ENCODE measurements at regions not wholly inside any gene's neighbourhood (a gene's known extent, or its start where the extent isn't known, plus 50 kb on each side); places are given as distances from the start of the nearest gene placed in this dataset.
A peak's percentile ranks its signal among the peaks of the same experiment; 100 is the strongest.

GRCh38 chr13:105442949-105443699, 1092.3 kb downstream of the EFNB2 start:
- H3K4me3 ChIP-seq (ENCODE audit: control insufficient read depth, low read depth, low read length) = no peak overlapping the region
- peak; percentile 91 for DNase-seq (ENCODE audit: low read depth)
- no peak for TF ChIP-seq CTCF (IDR thresholded peaks at IDR 0.05; ENCODE audit: control insufficient read depth, insufficient read depth, low read depth, low read length, missing control alignments)

- TF ChIP-seq CTCF (IDR thresholded peaks at IDR 0.05; ENCODE audit: control insufficient read depth, insufficient read depth, low read depth, low read length, missing control alignments) = no peak
- DNase-seq (ENCODE audit: low read depth) = no peak
- H3K4me3 ChIP-seq (ENCODE audit: control insufficient read depth, low read depth, low read length) = no peak overlapping the region
Measured at GRCh38 chr13:105442040-105442439, 1093.4 kb downstream of the EFNB2 start.

- no peak for TF ChIP-seq CTCF (IDR thresholded peaks at IDR 0.05; ENCODE audit: control insufficient read depth, insufficient read depth, low read depth, low read length, missing control alignments)
- DNase-seq (ENCODE audit: low read depth) = no peak
- no peak overlapping the region for H3K4me3 ChIP-seq (ENCODE audit: control insufficient read depth, low read depth, low read length)
Measured at GRCh38 chr13:105441051-105441750, 1094.3 kb downstream of the EFNB2 start.

GRCh38 chr13:105436943-105437342, 1098.5 kb downstream of the EFNB2 start:
- no peak for TF ChIP-seq CTCF (IDR thresholded peaks at IDR 0.05; ENCODE audit: control insufficient read depth, insufficient read depth, low read depth, low read length, missing control alignments)
- no peak overlapping the region for H3K4me3 ChIP-seq (ENCODE audit: control insufficient read depth, low read depth, low read length)
- no peak for DNase-seq (ENCODE audit: low read depth)

- TF ChIP-seq CTCF (IDR thresholded peaks at IDR 0.05; ENCODE audit: control insufficient read depth, insufficient read depth, low read depth, low read length, missing control alignments) = no peak
- no peak for DNase-seq (ENCODE audit: low read depth)
Measured at GRCh38 chr13:105432438-105432837, 1103.0 kb downstream of the EFNB2 start.

GRCh38 chr13:105428811-105429210, 1106.7 kb downstream of the EFNB2 start:
- TF ChIP-seq CTCF (IDR thresholded peaks at IDR 0.05; ENCODE audit: control insufficient read depth, insufficient read depth, low read depth, low read length, missing control alignments) = no peak
- no peak for DNase-seq (ENCODE audit: low read depth)
- no peak overlapping the region for H3K4me3 ChIP-seq (ENCODE audit: control insufficient read depth, low read depth, low read length)

More at GRCh38 chr13:105432438-105432837, 1103.0 kb downstream of the EFNB2 start:
- no peak overlapping the region for H3K4me3 ChIP-seq (ENCODE audit: control insufficient read depth, low read depth, low read length)

Data from AG09309 (cell line).